Heart left ventricle (tissue), 13 donors: ENCODE measurements at regions not wholly inside any gene's neighbourhood (a gene's known extent, or its start where the extent isn't known, plus 50 kb on each side); places are given as distances from the start of the nearest gene placed in this dataset.
"Not testable (repeated sequence)": the region's sequence is repeated elsewhere in the genome, so short reads cannot be mapped to it uniquely, and the experiment has no call there.

ENCODE experiments used
- CTCF ChIP-seq, 12 donors: fragments of 200-600 bp; sonication (generic) in 4 of 12; IDR thresholded peaks; one replicate each; pipeline versions ENCODE4 v1.5.0 to v1.8.0; 2018 to 2022; ENCODE audit warnings: antibody characterized with exemption in 12 of 12, mild to moderate bottlenecking in 5 of 12
- POLR2A ChIP-seq, 2 donors: fragments of 450-650 bp; IDR thresholded peaks; one replicate each; pipeline ENCODE4 v1.6.1; 2017; ENCODE audit warnings: antibody characterized with exemption in 2 of 2, mild to moderate bottlenecking in 2 of 2, moderate library complexity in 2 of 2
- donor health status: ischemic (EF 13 %, LVEDD 7.1; RV severe dilation, severe dysfunction).
- donor health status: DM: no; HTN: yes; CAD: no.
- donor health status: DM: no; HTN: no; CAD: no.
- donor health status: ischemic (EF 25% LVEDD 6.9; RV normal size, moderate dysfunction).
- donor health status: ischemic (EF 25% LVEDD 5.7; RV mildly dilated, moderate dysfunction).
- donor health status: ischemic (EF 35%, LVEDD 5.7; RV mildly dilated, moderate dysfunction).
- donor health status: nonischemic (EF 11% LVEDD 7.7; RV severe dilation, severe dysfunction).
- donor health status: DM: yes; HTN: yes; CAD: no.
- donor health status: PGD.
- donor health status: ischemic (EF 29% LVEDD 5.4; RV normal size, mild dysfunction).
- donor health status: nonischemic (EF 23%, LVEDD 6.1; RV moderate dilation, normal function).

DNA sequence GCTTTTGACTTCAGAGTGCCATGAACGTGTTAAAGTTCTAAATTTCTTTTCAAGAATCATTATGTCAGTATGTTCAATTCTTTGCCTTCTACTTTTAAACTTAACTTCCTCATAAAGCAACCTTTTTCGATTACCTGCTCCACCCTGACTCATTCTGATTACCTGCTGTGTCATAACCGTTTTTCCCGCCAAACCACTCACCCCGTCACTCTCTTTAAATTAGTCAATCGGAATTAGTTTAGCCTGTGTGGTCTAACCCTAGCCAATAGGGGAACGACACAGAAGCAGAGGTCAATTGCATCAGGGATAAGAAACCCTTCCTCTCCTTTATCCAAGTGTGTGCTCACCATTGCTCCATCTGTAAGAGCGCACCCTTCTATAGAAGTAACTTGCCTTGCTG, 482.7 kb downstream of the CD83 start:
- TF ChIP-seq CTCF, POLR2A (IDR thresholded peaks at IDR 0.05): not testable (repeated sequence)
